HEK293T (cell line): ENCODE measurements at regions not wholly inside any gene's neighbourhood (a gene's known extent, or its start where the extent isn't known, plus 50 kb on each side); places are given as distances from the start of the nearest gene placed in this dataset.

ENCODE experiments used
- ARNT ChIP-seq: fragments of 450-650 bp; IDR thresholded peaks from 2 replicates; pipeline ENCODE4 v1.6.1; 2017; ENCODE audit warnings: mild to moderate bottlenecking
- BHLHE40 ChIP-seq: fragments of 450-650 bp; IDR thresholded peaks from 2 replicates; pipeline ENCODE4 v1.6.1; 2016; ENCODE audit warnings: mild to moderate bottlenecking, moderate library complexity, borderline replicate concordance
- CTBP1 ChIP-seq: fragments of 450-650 bp; IDR thresholded peaks from 2 replicates; pipeline ENCODE4 v1.6.1; 2016; ENCODE audit warnings: borderline replicate concordance
- FOXA1 ChIP-seq: fragments of 450-650 bp; IDR thresholded peaks from 2 replicates; pipeline ENCODE4 v1.6.1; 2016; ENCODE audit warnings: mild to moderate bottlenecking
- FOXK2 ChIP-seq: fragments of 450-650 bp; IDR thresholded peaks from 2 replicates; pipeline ENCODE4 v1.6.1; 2016; ENCODE audit warnings: mild to moderate bottlenecking
- L3MBTL2 ChIP-seq: fragments of 450-650 bp; conservative IDR thresholded peaks from 2 replicates; pipeline ENCODE4 v1.6.1; 2016; ENCODE audit warnings: mild to moderate bottlenecking
- NFRKB ChIP-seq: fragments of 450-650 bp; IDR thresholded peaks from 2 replicates; pipeline ENCODE4 v1.6.1; 2016; ENCODE audit warnings: mild to moderate bottlenecking, moderate library complexity
- PKNOX1 ChIP-seq: fragments of 450-650 bp; IDR thresholded peaks from 2 replicates; pipeline ENCODE4 v1.6.1; 2016
- SP1 ChIP-seq: fragments of 450-650 bp; IDR thresholded peaks from 2 replicates; pipeline ENCODE4 v1.6.1; 2017
- TARDBP ChIP-seq: fragments of 450-650 bp; IDR thresholded peaks from 2 replicates; pipeline ENCODE4 v1.6.1; 2016

DNA sequence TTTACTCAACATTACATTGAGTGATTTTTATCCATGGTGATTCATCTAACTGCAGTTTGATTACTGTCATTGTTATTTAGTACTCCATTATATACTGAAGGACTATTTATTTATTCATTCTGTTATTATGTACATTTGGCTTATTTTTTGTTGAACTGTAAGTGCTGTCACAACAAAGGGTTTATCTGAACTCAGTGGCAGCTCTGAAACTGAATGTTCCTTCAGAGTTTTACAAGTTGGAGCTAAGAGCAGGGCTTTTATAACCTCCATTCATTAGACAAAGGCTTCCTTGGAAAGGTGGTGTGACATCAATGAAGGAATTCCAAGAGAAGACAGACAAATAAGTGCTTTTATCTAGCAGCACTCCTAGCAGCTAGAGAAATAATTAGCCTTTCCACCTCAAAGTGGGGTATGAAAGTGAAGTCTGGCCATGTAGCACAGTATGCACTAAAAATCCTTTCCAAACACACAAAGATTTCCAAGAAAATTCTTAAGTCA is 83.3 kb upstream of the GORAB start:
- TF ChIP-seq BHLHE40 (no peak), FOXK2 (no peak), ARNT (no peak), NFRKB (no peak), L3MBTL2 (no peak), CTBP1 (no peak), TARDBP (no peak), FOXA1 (no peak), PKNOX1 (no peak), SP1 (no peak)
